SK-N-SH (cell line): ENCODE measurements at regions not wholly inside any gene's neighbourhood (a gene's known extent, or its start where the extent isn't known, plus 50 kb on each side); places are given as distances from the start of the nearest gene placed in this dataset.
"Not testable (repeated sequence)": the region's sequence is repeated elsewhere in the genome, so short reads cannot be mapped to it uniquely, and the experiment has no call there.

ENCODE experiments used
- CTCF ChIA-PET: fragments of 300-600, 350-600 bp; formaldehyde crosslinking; extraction: SDS; loops from one replicate; lab custom pipeline; 2021; lab: Yijun Ruan, JAX
- POLR2A ChIA-PET: fragments of 350-600 bp; sonication (Branson Sonifier 250); formaldehyde crosslinking; extraction: SDS; loops from one replicate; lab custom pipeline; 2020; ENCODE audit warnings: antibody characterized with exemption, inconsistent platforms; lab: Yijun Ruan, JAX
- DNase-seq: peaks from one replicate; pipeline ENCODE4 v3.0.0; 2012
- H2AFZ ChIP-seq: fragments of 200-600 bp; sonication (generic); 2 replicates; pipeline ENCODE4 v1.8.1; 2016; ENCODE audit warnings: antibody characterized with exemption, mild to moderate bottlenecking, low read depth
- H3F3A ChIP-seq: fragments of 200-600 bp; sonication (generic); replicated peaks from 2 replicates; pipeline ENCODE3; 2016; ENCODE audit warnings: antibody characterized with exemption, mild to moderate bottlenecking; ENCODE audit not compliant: insufficient read depth
- H3K27ac ChIP-seq, 2 experiments: fragments of 200-500 bp in 1 of 2; fragments of 200-600 bp in 1 of 2; sonication (Bioruptor generic) in 1 of 2; sonication (generic), shearing (Covaris generic) in 1 of 2; 2 replicates each; pipeline versions ENCODE4 v1.5.1 to v1.6.1; 2014 to 2016; ENCODE audit warnings: low read depth in 2 of 2, inconsistent platforms in 1 of 2, low read length in 1 of 2, mild to moderate bottlenecking in 1 of 2, mixed read lengths in 1 of 2
- H3K27me3 ChIP-seq: fragments of 200-600 bp; sonication (generic), shearing (Covaris generic); 2 replicates; pipeline ENCODE4 v1.6.1; 2016; ENCODE audit warnings: mixed run types; ENCODE audit not compliant: insufficient read depth
- H3K36me3 ChIP-seq, 2 experiments: fragments of 200-500 bp in 1 of 2; fragments of 200-600 bp in 1 of 2; sonication (Bioruptor generic) in 1 of 2; sonication (generic) in 1 of 2; replicated peaks in 1 of 2; 2 replicates each; pipeline versions ENCODE3 to v1.5.1; 2014 to 2016; ENCODE audit warnings: low read length in 1 of 2, mild to moderate bottlenecking in 1 of 2; ENCODE audit not compliant: insufficient read depth in 2 of 2, control insufficient read depth in 1 of 2
- H3K4me1 ChIP-seq, 2 experiments: fragments of 200-500 bp in 1 of 2; fragments of 200-600 bp in 1 of 2; sonication (Bioruptor generic) in 1 of 2; sonication (generic), shearing (Covaris generic) in 1 of 2; 2 replicates each; pipeline versions ENCODE4 v1.5.1 to v1.6.1; 2014 to 2016; ENCODE audit warnings: low read depth in 1 of 2, low read length in 1 of 2, mixed run types in 1 of 2; ENCODE audit not compliant: insufficient read depth in 2 of 2, control insufficient read depth in 1 of 2
- H3K4me2 ChIP-seq: fragments of 200-600 bp; sonication (generic), shearing (Covaris generic); 2 replicates; pipeline ENCODE4 v1.6.1; 2017; ENCODE audit warnings: mixed run types
- H3K4me3 ChIP-seq, 2 experiments: fragments of 200-500 bp in 1 of 2; fragments of 200-600 bp in 1 of 2; sonication (Bioruptor generic) in 1 of 2; sonication (generic), shearing (Covaris generic) in 1 of 2; 2 replicates each; pipeline versions ENCODE4 v1.5.1 to v1.8.1; 2014 to 2016; ENCODE audit warnings: low read depth in 2 of 2, inconsistent platforms in 1 of 2, low read length in 1 of 2, mild to moderate bottlenecking in 1 of 2, mixed read lengths in 1 of 2, moderate library complexity in 1 of 2
- H3K79me2 ChIP-seq: fragments of 200-600 bp; sonication (generic); 2 replicates; pipeline ENCODE4 v1.8.1; 2017; ENCODE audit warnings: mild to moderate bottlenecking; ENCODE audit not compliant: insufficient read depth
- H3K9ac ChIP-seq: fragments of 200-600 bp; sonication (generic); 2 replicates; pipeline ENCODE4 v1.6.1; 2017; ENCODE audit warnings: mixed run types
- H3K9me2 ChIP-seq: fragments of 200-600 bp; sonication (generic); 2 replicates; pipeline ENCODE4 v1.6.1; 2017; ENCODE audit warnings: mixed run types
- H3K9me3 ChIP-seq: fragments of 200-600 bp; sonication (generic); 2 replicates; pipeline ENCODE4 v1.6.1; 2017; ENCODE audit warnings: mixed run types, mild to moderate bottlenecking, moderate library complexity
- H4K20me1 ChIP-seq: fragments of 200-600 bp; sonication (generic); 2 replicates; pipeline ENCODE4 v1.6.1; 2017; ENCODE audit warnings: mild to moderate bottlenecking, mixed run types; ENCODE audit not compliant: insufficient read depth
- CHD2 ChIP-seq: fragments of 150-350 bp; IDR thresholded peaks from 2 replicates; pipeline ENCODE4 v1.6.1; 2018; ENCODE audit warnings: low read length; ENCODE audit not compliant: partially characterized antibody
- EP300 ChIP-seq, 2 experiments: IDR thresholded peaks; 2 replicates each; pipeline versions ENCODE4 v1.4.0 to v1.6.1; 2012; ENCODE audit warnings: borderline replicate concordance in 1 of 2, low read depth in 1 of 2, low read length in 1 of 2
- EZH2phosphoT487 ChIP-seq: fragments of 200-600 bp; sonication (generic); IDR thresholded peaks from 2 replicates; pipeline ENCODE4 v1.6.1; 2017; ENCODE audit warnings: low read depth, mixed run types, mild to moderate bottlenecking, antibody characterized with exemption, moderate library complexity, borderline replicate concordance
- FOXM1 ChIP-seq: IDR thresholded peaks from 2 replicates; pipeline ENCODE4 v1.4.0; 2012; ENCODE audit warnings: low read depth, mild to moderate bottlenecking
- GABPA ChIP-seq: IDR thresholded peaks from 2 replicates; pipeline ENCODE4 v1.4.0; 2012; ENCODE audit warnings: low read depth, mild to moderate bottlenecking
- GATA2 ChIP-seq: sonication (generic); formaldehyde crosslinking; IDR thresholded peaks from 2 replicates; pipeline ENCODE4 v1.5.0; 2020; ENCODE audit warnings: mild to moderate bottlenecking, missing genetic modification reagents
- JUND ChIP-seq: IDR thresholded peaks from 2 replicates; pipeline ENCODE4 v1.4.0; 2012
- MXI1 ChIP-seq: IDR thresholded peaks from 2 replicates; pipeline ENCODE4 v1.6.1; 2012; ENCODE audit warnings: mild to moderate bottlenecking, low read depth, low read length, improper control_type of control experiment
- NFIC ChIP-seq: IDR thresholded peaks from 2 replicates; pipeline ENCODE4 v1.4.0; 2012; ENCODE audit warnings: borderline replicate concordance
- NRF1 ChIP-seq: IDR thresholded peaks from 2 replicates; pipeline ENCODE4 v1.6.1; 2012; ENCODE audit warnings: low read depth, mild to moderate bottlenecking, low read length
- POLR2AphosphoS5 ChIP-seq: IDR thresholded peaks from 2 replicates; pipeline ENCODE4 v1.6.1; 2012; ENCODE audit warnings: low read depth, low read length
- RFX5 ChIP-seq: IDR thresholded peaks from 2 replicates; pipeline ENCODE4 v1.6.1; 2012; ENCODE audit warnings: mild to moderate bottlenecking, improper control_type of control experiment, low read length
- RXRA ChIP-seq: IDR thresholded peaks from 2 replicates; pipeline ENCODE4 v1.4.0; 2012; ENCODE audit warnings: low read depth, mild to moderate bottlenecking, borderline replicate concordance
- SIN3A ChIP-seq: IDR thresholded peaks from 2 replicates; pipeline ENCODE4 v1.6.1; 2012; ENCODE audit warnings: low read depth, mild to moderate bottlenecking, low read length, moderate library complexity, borderline replicate concordance
- SMC3 ChIP-seq: IDR thresholded peaks from 2 replicates; pipeline ENCODE4 v1.6.1; 2012; ENCODE audit warnings: low read depth, low read length, improper control_type of control experiment
- TAF1 ChIP-seq: IDR thresholded peaks from 2 replicates; pipeline ENCODE4 v1.6.1; 2012; ENCODE audit warnings: low read depth, mild to moderate bottlenecking, low read length, moderate library complexity, borderline replicate concordance
- TCF12 ChIP-seq: IDR thresholded peaks from 2 replicates; pipeline ENCODE4 v1.4.0; 2012
- TEAD4 ChIP-seq: IDR thresholded peaks from 2 replicates; pipeline ENCODE4 v1.4.0; 2012; ENCODE audit warnings: mild to moderate bottlenecking, borderline replicate concordance; ENCODE audit not compliant: insufficient read depth
- YY1 ChIP-seq: IDR thresholded peaks from 2 replicates; pipeline ENCODE4 v1.4.0; 2012; ENCODE audit warnings: low read depth, mild to moderate bottlenecking
- WGBS: methylation state at CpG from one replicate; pipeline ENCODE4 v1.1.6; 2017; ENCODE audit warnings: low lambda C conversion rate; 5-methylcytosine and 5-hydroxymethylcytosine counted together
- TF ChIP-seq, protein P1 (sequence below): IDR thresholded peaks from 2 replicates; pipeline ENCODE4 v1.4.0; 2012; ENCODE audit warnings: low read depth, borderline replicate concordance
- TF ChIP-seq, protein P2 (sequence below): IDR thresholded peaks from 2 replicates; pipeline ENCODE4; 2012
- TF ChIP-seq, protein P3 (sequence below): fragments of 150-350 bp; IDR thresholded peaks from 2 replicates; pipeline ENCODE4 v1.6.1; 2016; ENCODE audit warnings: mild to moderate bottlenecking, low read depth, low read length

DNA sequence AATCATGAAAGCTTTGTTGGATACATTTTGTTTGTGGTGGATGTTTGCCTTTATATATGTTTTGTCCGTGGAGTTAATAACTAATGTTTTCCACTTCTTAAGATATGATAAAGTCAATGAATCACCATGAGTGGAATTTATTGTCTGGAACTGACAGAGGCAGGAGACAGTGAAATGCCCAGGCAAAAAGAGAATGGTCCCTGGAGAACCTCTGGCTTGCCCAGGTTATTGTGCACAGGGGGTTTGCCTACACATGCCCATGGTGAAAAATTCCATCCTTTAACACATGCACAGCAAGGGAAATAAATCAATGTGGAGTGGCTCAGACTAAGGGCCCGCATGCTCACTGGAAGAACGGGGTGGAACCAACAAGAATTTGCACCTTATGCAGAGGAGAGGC, 964.3 kb upstream of the GRIA3 start (continued):
- TF ChIP-seq, protein P1, sequence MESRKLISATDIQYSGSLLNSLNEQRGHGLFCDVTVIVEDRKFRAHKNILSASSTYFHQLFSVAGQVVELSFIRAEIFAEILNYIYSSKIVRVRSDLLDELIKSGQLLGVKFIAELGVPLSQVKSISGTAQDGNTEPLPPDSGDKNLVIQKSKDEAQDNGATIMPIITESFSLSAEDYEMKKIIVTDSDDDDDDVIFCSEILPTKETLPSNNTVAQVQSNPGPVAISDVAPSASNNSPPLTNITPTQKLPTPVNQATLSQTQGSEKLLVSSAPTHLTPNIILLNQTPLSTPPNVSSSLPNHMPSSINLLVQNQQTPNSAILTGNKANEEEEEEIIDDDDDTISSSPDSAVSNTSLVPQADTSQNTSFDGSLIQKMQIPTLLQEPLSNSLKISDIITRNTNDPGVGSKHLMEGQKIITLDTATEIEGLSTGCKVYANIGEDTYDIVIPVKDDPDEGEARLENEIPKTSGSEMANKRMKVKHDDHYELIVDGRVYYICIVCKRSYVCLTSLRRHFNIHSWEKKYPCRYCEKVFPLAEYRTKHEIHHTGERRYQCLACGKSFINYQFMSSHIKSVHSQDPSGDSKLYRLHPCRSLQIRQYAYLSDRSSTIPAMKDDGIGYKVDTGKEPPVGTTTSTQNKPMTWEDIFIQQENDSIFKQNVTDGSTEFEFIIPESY = no peak
- TF ChIP-seq MXI1 (no peak), POLR2AphosphoS5 (no peak), CHD2 (no peak), YY1 (no peak), TCF12 (no peak)
- TF ChIP-seq, protein P2, sequence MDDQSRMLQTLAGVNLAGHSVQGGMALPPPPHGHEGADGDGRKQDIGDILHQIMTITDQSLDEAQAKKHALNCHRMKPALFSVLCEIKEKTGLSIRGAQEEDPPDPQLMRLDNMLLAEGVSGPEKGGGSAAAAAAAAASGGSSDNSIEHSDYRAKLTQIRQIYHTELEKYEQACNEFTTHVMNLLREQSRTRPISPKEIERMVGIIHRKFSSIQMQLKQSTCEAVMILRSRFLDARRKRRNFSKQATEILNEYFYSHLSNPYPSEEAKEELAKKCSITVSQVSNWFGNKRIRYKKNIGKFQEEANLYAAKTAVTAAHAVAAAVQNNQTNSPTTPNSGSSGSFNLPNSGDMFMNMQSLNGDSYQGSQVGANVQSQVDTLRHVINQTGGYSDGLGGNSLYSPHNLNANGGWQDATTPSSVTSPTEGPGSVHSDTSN = no peak
- TF ChIP-seq, all 33 proteins: peak for 0

DNA sequence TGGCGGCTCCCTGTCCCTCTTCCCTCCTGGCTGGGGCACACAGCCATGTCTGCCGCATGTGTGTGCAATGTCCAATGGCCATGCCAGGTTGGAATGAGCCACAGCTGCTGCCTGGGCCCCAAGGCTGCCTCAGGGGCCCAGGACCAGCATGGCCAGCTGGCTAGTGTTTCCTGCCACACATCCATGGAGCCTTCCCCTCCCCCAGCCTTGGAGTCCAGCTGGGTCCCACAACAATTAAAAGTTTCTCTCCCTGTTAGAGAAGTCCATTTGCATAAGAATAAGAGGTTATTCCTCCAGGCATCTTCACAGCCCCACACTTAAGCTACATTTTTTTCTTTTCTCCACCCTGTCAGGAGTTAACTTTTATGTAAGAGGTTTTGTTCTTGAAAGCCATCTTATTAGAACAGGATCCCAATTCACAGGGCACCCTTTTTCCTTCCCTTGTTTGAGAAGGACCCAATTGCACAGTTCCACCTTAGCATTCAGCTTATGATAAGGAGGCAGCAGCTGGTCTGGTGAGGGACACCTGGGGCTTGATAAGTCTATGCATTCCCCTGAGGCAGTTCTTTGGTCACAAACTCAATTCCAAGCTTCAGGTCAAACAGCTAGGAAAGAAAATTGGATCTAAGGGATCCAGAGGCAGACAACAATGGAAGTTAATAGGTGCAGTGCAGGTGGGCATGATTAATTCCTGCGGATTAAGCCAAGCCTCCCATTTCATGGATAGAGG, 963.3 kb upstream of the GRIA3 start:
- POLR2A ChIA-PET = no interaction called here

DNA sequence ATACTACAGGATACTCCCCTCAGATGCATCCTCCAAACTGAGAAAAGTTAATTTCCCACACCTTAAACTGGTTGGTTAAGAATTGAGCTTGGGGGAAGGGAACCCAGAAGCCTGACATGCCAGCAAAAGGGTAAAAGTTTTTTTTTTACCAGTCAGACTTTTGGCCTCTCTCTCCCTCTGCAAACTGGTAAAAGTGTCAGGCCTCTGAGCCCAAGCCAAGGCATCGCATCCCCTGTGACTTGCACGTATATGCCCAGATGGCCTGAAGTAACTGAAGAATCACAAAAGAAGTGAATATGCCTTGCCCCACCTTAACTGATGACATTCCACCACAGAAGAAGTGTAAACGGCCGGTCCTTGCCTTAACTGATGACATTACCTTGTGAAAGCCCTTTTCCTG, 962.3 kb upstream of the GRIA3 start:
- H3K9ac ChIP-seq, H3K4me2 ChIP-seq, POLR2A ChIA-PET, H3K4me1 ChIP-seq, H3K9me3 ChIP-seq, H2AFZ ChIP-seq, H3K27me3 ChIP-seq, H3K9me2 ChIP-seq, DNase-seq, H3K4me3 ChIP-seq, H4K20me1 ChIP-seq, H3K27ac ChIP-seq, H3K36me3 ChIP-seq, H3K79me2 ChIP-seq, H3F3A ChIP-seq: not testable (repeated sequence)
- CTCF ChIA-PET = interaction anchor here (0.6 kb wide), 1 partner anchor 672 kb away, joined by 3 read pairs; no protein-coding TSS in a partner anchor
- 0% methylated on average over 4 of the region's 4 CpGs for WGBS

More for the DNA sequence above, 963.3 kb upstream of the GRIA3 start:
- no peaks in the 10 kb centered on the region; the same call in 1 of the 2 replicates for H3K27me3 ChIP-seq
- no peak overlapping the region for H3K27ac ChIP-seq
- no peaks in the 10 kb centered on the region for H4K20me1 ChIP-seq
- H3K36me3 ChIP-seq = no peaks in the 10 kb centered on the region
- no peaks in the 10 kb centered on the region for H3K9me2 ChIP-seq
- no peak for DNase-seq
- CTCF ChIA-PET = no interaction called here
- no peaks in the 10 kb centered on the region for H3K4me1 ChIP-seq
- H3K9me3 ChIP-seq = no peaks in the 10 kb centered on the region
- no peak overlapping the region for H3K4me3 ChIP-seq
- 0% methylated on average over 2 of the region's 3 CpGs for WGBS
- TF ChIP-seq RXRA (no peak), EZH2phosphoT487 (no peak), POLR2AphosphoS5 (no peak), GABPA (no peak), NFIC (no peak), SIN3A (no peak), NRF1 (no peak), RFX5 (no peak), FOXM1 (no peak), TEAD4 (no peak), TAF1 (no peak), CHD2 (no peak), SMC3 (no peak), GATA2 (CRISPR knock-in tag) (no peak), EP300 (IDR thresholded peaks at IDR 0.05; ENCODE audit: borderline replicate concordance in 1 of 2, low read depth in 1 of 2, low read length in 1 of 2) (no peak), JUND (no peak)
- TF ChIP-seq, protein P3, sequence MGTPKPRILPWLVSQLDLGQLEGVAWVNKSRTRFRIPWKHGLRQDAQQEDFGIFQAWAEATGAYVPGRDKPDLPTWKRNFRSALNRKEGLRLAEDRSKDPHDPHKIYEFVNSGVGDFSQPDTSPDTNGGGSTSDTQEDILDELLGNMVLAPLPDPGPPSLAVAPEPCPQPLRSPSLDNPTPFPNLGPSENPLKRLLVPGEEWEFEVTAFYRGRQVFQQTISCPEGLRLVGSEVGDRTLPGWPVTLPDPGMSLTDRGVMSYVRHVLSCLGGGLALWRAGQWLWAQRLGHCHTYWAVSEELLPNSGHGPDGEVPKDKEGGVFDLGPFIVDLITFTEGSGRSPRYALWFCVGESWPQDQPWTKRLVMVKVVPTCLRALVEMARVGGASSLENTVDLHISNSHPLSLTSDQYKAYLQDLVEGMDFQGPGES = no peak
- H3F3A ChIP-seq = no peaks in the 10 kb centered on the region
- H2AFZ ChIP-seq = no peak overlapping the region
- H3K79me2 ChIP-seq = no peaks in the 10 kb centered on the region
- H3K4me2 ChIP-seq = no peak overlapping the region
- no peak overlapping the region for H3K9ac ChIP-seq
